ENCODE measurements at regions not wholly inside any gene's neighbourhood (a gene's known extent, or its start where the extent isn't known, plus 50 kb on each side); places are given as distances from the start of the nearest gene placed in this dataset.

DNA sequence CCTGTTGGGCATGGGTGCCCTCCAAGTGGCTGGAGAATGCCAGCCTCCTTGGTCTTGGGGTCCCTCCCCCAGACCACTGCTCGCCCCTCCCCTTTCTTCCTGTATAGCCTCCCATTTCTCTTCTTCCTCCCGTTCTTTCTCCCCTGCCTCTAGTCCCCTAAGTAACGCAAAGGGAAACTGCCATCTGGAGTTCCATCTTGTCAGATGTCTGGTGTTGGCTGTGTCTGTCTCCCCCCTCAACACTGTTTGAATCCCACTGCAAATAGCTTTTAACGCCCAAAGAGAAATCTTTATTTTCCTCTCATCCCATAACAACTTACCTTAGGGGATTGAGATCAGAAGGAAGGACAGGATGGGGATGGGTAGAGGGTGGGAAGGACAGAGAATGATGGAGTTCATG, 55.3 kb upstream of the CSF3R start:
- no peak for DNase-seq

DNA sequence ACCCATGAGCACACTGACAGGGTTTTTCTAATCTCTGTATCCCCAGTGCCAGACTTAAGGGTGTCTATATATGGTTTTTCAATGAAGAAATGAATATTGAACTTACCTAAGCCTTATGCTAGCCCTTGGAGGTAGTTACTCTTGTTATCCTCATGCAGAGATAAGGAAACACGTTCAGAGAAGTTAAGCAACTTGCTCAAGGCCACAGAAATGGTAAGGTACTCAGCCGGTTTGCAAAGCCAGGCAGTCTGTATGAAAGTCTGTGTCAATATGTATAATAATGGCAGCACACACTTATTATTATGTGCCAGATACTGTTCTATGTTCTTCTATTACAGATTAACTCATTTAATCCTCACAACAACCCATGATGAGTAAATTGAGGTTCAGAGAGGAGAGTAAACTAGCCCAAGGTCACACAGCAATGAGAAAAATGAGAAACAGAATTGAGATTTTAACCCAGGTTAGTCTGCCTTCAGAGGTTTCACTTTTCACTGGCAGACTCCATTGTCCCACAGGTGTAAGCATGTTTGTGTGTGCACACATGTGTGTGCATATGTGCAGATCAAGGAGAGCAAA, 54.6 kb upstream of the CSF3R start:
- DNase-seq, result no peak

DNA sequence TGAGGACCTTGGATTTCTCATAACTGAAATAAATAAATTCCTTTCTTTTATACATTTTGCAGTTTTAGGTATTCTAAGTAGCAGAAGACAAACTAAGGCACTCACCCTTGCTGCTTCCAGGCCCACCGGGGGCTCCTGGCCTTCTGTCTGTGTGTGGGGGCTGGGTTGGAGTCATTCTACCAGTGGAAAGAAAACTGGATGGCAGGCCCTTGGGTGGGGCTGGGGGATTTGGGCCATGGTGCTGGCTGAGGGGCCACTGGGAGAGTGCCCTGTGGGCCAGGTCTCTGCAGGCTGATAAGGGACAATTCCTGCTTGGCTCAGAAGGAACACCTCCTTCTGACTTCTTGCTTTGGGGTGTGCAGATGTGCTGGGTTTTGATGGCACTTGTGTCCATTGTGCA, 54.0 kb upstream of the CSF3R start:
- DNase-seq, result no peak

DNA sequence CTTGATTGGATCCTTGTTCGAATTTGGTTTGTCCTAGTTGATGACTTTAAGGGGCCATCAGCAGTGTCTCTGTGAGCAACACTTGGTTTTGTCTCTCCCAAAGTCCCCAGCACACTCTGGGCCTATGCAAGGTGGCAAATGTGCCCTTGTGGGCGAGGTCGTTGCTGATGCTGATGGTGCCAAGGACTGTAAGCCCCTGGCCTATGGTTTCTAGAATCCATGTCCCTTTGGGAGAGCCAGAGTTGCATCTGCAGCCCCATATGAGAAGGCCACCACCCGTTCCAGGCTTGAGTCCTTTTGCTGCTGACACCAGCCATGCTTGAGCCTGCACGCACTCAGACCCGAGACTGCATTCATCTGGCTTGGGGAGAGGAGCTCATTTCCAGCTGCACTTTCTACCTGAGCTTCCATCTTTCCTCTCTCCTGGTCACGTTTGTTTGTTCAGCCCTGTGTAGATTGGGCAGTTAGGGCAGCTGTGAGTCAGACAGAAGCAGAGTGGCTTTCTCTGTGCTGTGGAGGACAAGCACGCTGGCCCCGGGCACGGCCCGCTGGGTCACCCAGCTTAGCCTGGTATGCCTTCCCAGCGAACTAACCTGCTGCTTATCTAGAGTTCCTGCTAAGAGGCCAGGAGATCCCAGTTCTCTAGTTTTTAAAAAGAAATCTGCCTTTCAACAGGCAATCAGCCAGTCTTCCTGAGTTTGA, 52.1 kb upstream of the CSF3R start:
- DNase-seq, result no peak

DNA sequence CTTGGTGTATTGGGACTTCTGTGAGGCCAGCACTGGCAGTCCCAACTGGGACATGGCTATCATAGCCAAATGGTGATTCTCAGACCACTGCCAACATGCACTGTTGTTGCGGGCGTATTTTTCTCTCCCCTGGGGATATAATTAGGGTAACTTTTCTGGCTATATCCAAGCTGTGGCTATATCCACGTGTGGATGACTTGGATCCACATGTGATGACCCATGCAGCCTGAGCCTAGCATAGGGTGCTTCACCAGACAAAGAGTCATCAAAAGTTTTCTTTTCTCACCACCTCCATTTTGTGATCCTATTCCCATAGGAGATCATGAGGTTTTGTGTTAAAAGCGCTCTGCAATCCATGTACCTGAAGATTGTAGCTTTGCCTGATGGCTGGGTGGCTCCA, 51.2 kb upstream of the CSF3R start:
- DNase-seq, result no peak

DNA sequence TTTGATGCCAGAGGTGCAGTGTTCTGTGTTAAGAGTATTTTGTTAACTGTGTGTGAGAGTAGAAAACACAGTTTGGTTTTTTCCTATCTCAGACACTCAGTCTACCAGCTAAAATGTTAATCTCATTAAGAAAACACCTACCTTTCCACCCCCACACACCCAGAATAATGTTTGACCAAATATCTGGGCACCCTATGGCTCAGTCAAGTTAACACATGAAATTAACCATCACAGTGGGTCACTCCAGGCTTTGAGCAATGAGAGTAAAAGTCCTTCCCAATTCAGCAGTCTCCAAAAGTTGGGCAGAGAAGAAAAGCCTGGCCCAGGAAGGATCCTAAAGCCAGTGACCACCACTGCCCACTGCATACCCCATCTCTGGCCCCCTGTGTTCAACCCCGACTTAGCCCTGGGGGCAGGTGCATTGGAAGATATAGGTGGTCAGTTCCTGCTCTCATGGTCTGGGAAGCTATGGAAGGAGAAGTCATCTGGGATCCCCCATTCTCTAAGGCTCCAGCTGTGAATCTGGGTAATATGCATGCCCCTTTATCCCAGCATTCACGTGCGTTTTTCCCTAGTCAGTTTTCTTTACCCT, 50.2 kb upstream of the CSF3R start:
- DNase-seq, result no peak
